H1 (cell line): ENCODE measurements at regions not wholly inside any gene's neighbourhood (a gene's known extent, or its start where the extent isn't known, plus 50 kb on each side); places are given as distances from the start of the nearest gene placed in this dataset.

Source experiments
- CTCF ChIA-PET: fragments of 300-600 bp; sonication (Branson Sonifier 250); formaldehyde crosslinking; loops from one replicate; lab custom pipeline; 2021; ENCODE audit not compliant: partially characterized antibody; lab: Charles Lee
- POLR2A ChIA-PET: fragments of 300-600 bp; sonication (Branson Sonifier 250); formaldehyde crosslinking; loops from one replicate; lab custom pipeline; 2021; ENCODE audit warnings: inconsistent platforms; ENCODE audit not compliant: partially characterized antibody; lab: Charles Lee
- DNase-seq, 2 experiments: peaks; one replicate each; pipeline versions ENCODE4 v3.0.0 to v3.0.0-alpha.2; 2010 to 2022; ENCODE audit warnings: low spot score in 2 of 2, low read depth in 1 of 2, mixed read lengths in 1 of 2
- FAIRE-seq: peaks from 2 replicates; lab custom pipeline; 2011; peaks lifted over from hg19 to GRCh38; lab: Jason Lieb, UNC
- H2AFZ ChIP-seq: 2 replicates; pipeline ENCODE4 v1.8.1; 2012; ENCODE audit warnings: low read length, inconsistent platforms
- H2AK5ac ChIP-seq: 2 replicates; pipeline ENCODE4 v1.6.1; 2013; ENCODE audit warnings: low read depth, low read length
- H2BK120ac ChIP-seq: replicated peaks from 2 replicates; pipeline ENCODE3; 2013; ENCODE audit warnings: low read depth, low read length, inconsistent platforms
- H2BK12ac ChIP-seq: 2 replicates; pipeline ENCODE4 v1.6.1; 2013; ENCODE audit warnings: low read depth, low read length
- H2BK15ac ChIP-seq: 2 replicates; pipeline ENCODE4 v1.6.1; 2013; ENCODE audit warnings: low read length
- H2BK20ac ChIP-seq: 2 replicates; pipeline ENCODE4 v1.6.1; 2013; ENCODE audit warnings: low read length
- H2BK5ac ChIP-seq: 2 replicates; pipeline ENCODE4 v1.6.1; 2013; ENCODE audit warnings: low read depth, low read length
- H3K14ac ChIP-seq: 2 replicates; pipeline ENCODE4 v1.6.1; 2013; ENCODE audit warnings: inconsistent platforms; ENCODE audit not compliant: insufficient read length
- H3K18ac ChIP-seq: 2 replicates; pipeline ENCODE4 v1.6.1; 2013; ENCODE audit warnings: low read length; ENCODE audit errors: extremely low read depth
- H3K23ac ChIP-seq: 2 replicates; pipeline ENCODE4 v1.6.1; 2013; ENCODE audit warnings: inconsistent platforms; ENCODE audit not compliant: insufficient read length
- H3K23me2 ChIP-seq: 2 replicates; pipeline ENCODE4 v1.6.1; 2013; ENCODE audit warnings: low read depth, low read length
- H3K27ac ChIP-seq: 2 replicates; pipeline ENCODE4 v1.6.1; 2011; ENCODE audit warnings: low read depth, low read length, inconsistent platforms
- H3K27me3 ChIP-seq, 4 experiments: replicated peaks in 1 of 4; 1 replicate in 1 of 4; 2 replicates in 3 of 4; pipeline versions ENCODE4 v1.6.1 to v1.8.1; 2011 to 2013; ENCODE audit warnings: low read length in 3 of 4, mild to moderate bottlenecking in 3 of 4, inconsistent platforms in 2 of 4, mixed read lengths in 2 of 4, moderate library complexity in 1 of 4; ENCODE audit not compliant: control insufficient read depth in 3 of 4, insufficient read depth in 3 of 4; ENCODE audit errors: extremely low read depth in 1 of 4
- H3K36me3 ChIP-seq, 4 experiments: 2 replicates each; pipeline versions ENCODE4 v1.6.1 to v1.8.1; 2011 to 2013; ENCODE audit warnings: mild to moderate bottlenecking in 4 of 4, low read length in 3 of 4, moderate library complexity in 2 of 4, control low read depth in 1 of 4, inconsistent platforms in 1 of 4; ENCODE audit not compliant: insufficient read depth in 4 of 4, control insufficient read depth in 2 of 4
- H3K4ac ChIP-seq: replicated peaks from 2 replicates; pipeline ENCODE3; 2013; ENCODE audit warnings: low read length, low read depth, mixed read lengths, inconsistent platforms; ENCODE audit not compliant: insufficient read length
- H3K4me1 ChIP-seq, 4 experiments: replicated peaks in 1 of 4; 1 replicate in 1 of 4; 2 replicates in 3 of 4; pipeline versions ENCODE4 v1.6.1 to v1.8.1; 2011 to 2013; ENCODE audit warnings: low read length in 3 of 4, inconsistent platforms in 2 of 4, mixed read lengths in 1 of 4; ENCODE audit not compliant: insufficient read depth in 4 of 4, control insufficient read depth in 3 of 4
- H3K4me2 ChIP-seq, 2 experiments: 2 replicates each; pipeline versions ENCODE4 v1.6.1 to v1.8.1; 2011 to 2013; ENCODE audit warnings: low read depth in 2 of 2, low read length in 2 of 2, control low read depth in 1 of 2, inconsistent platforms in 1 of 2, mild to moderate bottlenecking in 1 of 2; ENCODE audit not compliant: insufficient read depth in 1 of 2
- H3K4me3 ChIP-seq, 4 experiments: fragments of 200-600, 300-600 bp in 1 of 4; sonication (generic), shearing (Covaris generic), sonication (Bioruptor Twin) in 1 of 4; 2 replicates each; pipeline versions ENCODE4 v1.5.1 to v1.8.1; 2011 to 2016; ENCODE audit warnings: low read length in 4 of 4, low read depth in 3 of 4, control low read depth in 2 of 4, inconsistent platforms in 2 of 4, mild to moderate bottlenecking in 2 of 4, mixed read lengths in 1 of 4, moderate library complexity in 1 of 4; ENCODE audit not compliant: insufficient read depth in 2 of 4; ENCODE audit errors: extremely low read depth in 1 of 4
- H3K56ac ChIP-seq: replicated peaks from 2 replicates; pipeline ENCODE3; 2013; ENCODE audit warnings: low read depth, mild to moderate bottlenecking, mixed read lengths, low read length, inconsistent platforms; ENCODE audit not compliant: insufficient read length
- H3K79me1 ChIP-seq: 2 replicates; pipeline ENCODE4 v1.6.1; 2013; ENCODE audit warnings: low read depth, low read length, control low read depth
- H3K79me2 ChIP-seq, 2 experiments: 2 replicates each; pipeline versions ENCODE4 v1.6.1 to v1.8.1; 2012 to 2013; ENCODE audit warnings: low read length in 2 of 2, mild to moderate bottlenecking in 2 of 2, inconsistent platforms in 1 of 2; ENCODE audit not compliant: insufficient read depth in 2 of 2, control insufficient read depth in 1 of 2
- H3K9ac ChIP-seq, 4 experiments: replicated peaks in 1 of 4; 1 replicate in 1 of 4; 2 replicates in 3 of 4; pipeline versions ENCODE4 v1.6.1 to v1.8.1; 2011 to 2013; ENCODE audit warnings: low read depth in 3 of 4, low read length in 3 of 4, control low read depth in 2 of 4, mild to moderate bottlenecking in 2 of 4, moderate library complexity in 2 of 4, inconsistent platforms in 1 of 4; ENCODE audit errors: extremely low read depth in 1 of 4
- H3K9me3 ChIP-seq, 2 experiments: 2 replicates each; pipeline versions ENCODE4 v1.6.1 to v1.8.1; 2012 to 2013; ENCODE audit warnings: mild to moderate bottlenecking in 2 of 2, moderate library complexity in 2 of 2, control low read depth in 1 of 2, inconsistent platforms in 1 of 2, low read depth in 1 of 2, low read length in 1 of 2, mixed read lengths in 1 of 2; ENCODE audit not compliant: insufficient read depth in 2 of 2
- H4K20me1 ChIP-seq, 2 experiments: replicated peaks in 1 of 2; 2 replicates each; pipeline versions ENCODE3 to v1.8.1; 2011 to 2013; ENCODE audit warnings: inconsistent platforms in 2 of 2, low read length in 2 of 2, mild to moderate bottlenecking in 1 of 2; ENCODE audit not compliant: insufficient read depth in 2 of 2, control insufficient read depth in 1 of 2
- H4K5ac ChIP-seq: 2 replicates; pipeline ENCODE4 v1.6.1; 2013; ENCODE audit warnings: low read length, low read depth, mixed read lengths, inconsistent platforms; ENCODE audit not compliant: insufficient read length
- H4K8ac ChIP-seq: 2 replicates; pipeline ENCODE4 v1.8.0; 2013; ENCODE audit warnings: mild to moderate bottlenecking, moderate library complexity, low read length, inconsistent platforms; ENCODE audit not compliant: insufficient read depth; ENCODE audit errors: extremely low read depth
- H4K91ac ChIP-seq: replicated peaks from 2 replicates; pipeline ENCODE3; 2013; ENCODE audit warnings: low read length, mixed read lengths, inconsistent platforms; ENCODE audit not compliant: insufficient read length
- FOSL1 ChIP-seq: IDR thresholded peaks from 2 replicates; pipeline ENCODE4 v1.6.1; 2011; ENCODE audit warnings: mild to moderate bottlenecking, low read depth, low read length, moderate library complexity; ENCODE audit not compliant: insufficient read depth
- HDAC2 ChIP-seq, 2 experiments: fragments of 300-600 bp in 1 of 2; sonication (generic) in 1 of 2; IDR thresholded peaks; 2 replicates each; pipeline ENCODE4 v1.6.1; 2011 to 2012; ENCODE audit warnings: low read depth in 2 of 2, low read length in 2 of 2, mild to moderate bottlenecking in 2 of 2, moderate library complexity in 2 of 2, borderline replicate concordance in 1 of 2, inconsistent platforms in 1 of 2
- NRF1 ChIP-seq: IDR thresholded peaks from 2 replicates; pipeline ENCODE4 v1.6.1; 2011; ENCODE audit warnings: mild to moderate bottlenecking, low read depth, low read length, improper control_type of control experiment
- WGBS, 2 experiments: shearing (Covaris generic) in 1 of 2; methylation state at CpG; one replicate each; pipeline versions ENCODE4 v1.1.6 to v1.1.7; 2013 to 2015; ENCODE audit warnings: low lambda C conversion rate in 2 of 2, mixed read lengths in 2 of 2, inconsistent platforms in 1 of 2, low coverage in 1 of 2, missing lambda C conversion rate in 1 of 2; ENCODE audit not compliant: insufficient replicate concordance in 2 of 2, insufficient coverage in 1 of 2, insufficient read length in 1 of 2; ENCODE audit errors: extremely low coverage in 1 of 2, missing lambda C conversion rate in 1 of 2; 5-methylcytosine and 5-hydroxymethylcytosine counted together

- CTCF ChIA-PET: interaction anchor here (1.0 to 1.4 kb wide), 3 partner anchors 16 to 51 kb away, joined by 3 to 4 read pairs (median 3); no protein-coding TSS in a partner anchor
- no peak for TF ChIP-seq NRF1
- no peak for TF ChIP-seq HDAC2 (IDR thresholded peaks at IDR 0.05; ENCODE audit: borderline replicate concordance in 1 of 2, low read depth in 2 of 2, low read length in 2 of 2)
- TF ChIP-seq FOSL1: no peak
- DNase-seq (no peak), FAIRE-seq (no peak)
- Histone ChIP-seq H3K14ac (no peak overlapping the region), H3K23ac (no peak overlapping the region), H3K36me3 (no peaks in the 10 kb centered on the region), H3K18ac (no peak overlapping the region), H2AFZ (no peak overlapping the region), H3K79me1 (no peaks in the 10 kb centered on the region), H4K5ac (no peak overlapping the region), H4K91ac (no peak overlapping the region), H3K4ac (no peak overlapping the region), H2BK5ac (no peak overlapping the region), H3K4me2 (no peak overlapping the region), H2BK120ac (no peak overlapping the region), H3K56ac (no peak overlapping the region), H2BK15ac (no peak overlapping the region), H3K9ac (no peak overlapping the region), H2AK5ac (no peak overlapping the region), H3K27me3 (no peaks in the 10 kb centered on the region), H3K4me3 (no peak overlapping the region), H2BK20ac (no peak overlapping the region), H2BK12ac (no peak overlapping the region), H3K9me3 (no peaks in the 10 kb centered on the region), H3K4me1 (peaks cover 0 to 8% (median 3%) of the 10 kb centered on the region in 4 experiments; a peak in 3 of 7 replicates), H4K8ac (no peak overlapping the region), H3K23me2 (no peaks in the 10 kb centered on the region), H3K27ac (no peak overlapping the region), H4K20me1 (no peaks in the 10 kb centered on the region), H3K79me2 (no peaks in the 10 kb centered on the region)
- POLR2A ChIA-PET: no interaction called here
- 87% methylated on average over 8 of the region's 8 CpGs; no CpG with 5 or more reads in 1 of the 2 experiments for WGBS, 2 experiments
Observed at GRCh38 chr6:50112981-50113857, 63.5 kb upstream of the DEFB112 start.
